C4-2B (cell line): ENCODE measurements at regions not wholly inside any gene's neighbourhood (a gene's known extent, or its start where the extent isn't known, plus 50 kb on each side); places are given as distances from the start of the nearest gene placed in this dataset.

ENCODE experiments used
- ZFX ChIP-seq: fragments of 450-650 bp; IDR thresholded peaks from 2 replicates; pipeline ENCODE4 v1.6.1; 2017
- TF ChIP-seq, protein P1 (sequence below): fragments of 450-650 bp; conservative IDR thresholded peaks from 2 replicates; pipeline ENCODE4 v1.5.1; 2017; ENCODE audit warnings: mild to moderate bottlenecking

DNA sequence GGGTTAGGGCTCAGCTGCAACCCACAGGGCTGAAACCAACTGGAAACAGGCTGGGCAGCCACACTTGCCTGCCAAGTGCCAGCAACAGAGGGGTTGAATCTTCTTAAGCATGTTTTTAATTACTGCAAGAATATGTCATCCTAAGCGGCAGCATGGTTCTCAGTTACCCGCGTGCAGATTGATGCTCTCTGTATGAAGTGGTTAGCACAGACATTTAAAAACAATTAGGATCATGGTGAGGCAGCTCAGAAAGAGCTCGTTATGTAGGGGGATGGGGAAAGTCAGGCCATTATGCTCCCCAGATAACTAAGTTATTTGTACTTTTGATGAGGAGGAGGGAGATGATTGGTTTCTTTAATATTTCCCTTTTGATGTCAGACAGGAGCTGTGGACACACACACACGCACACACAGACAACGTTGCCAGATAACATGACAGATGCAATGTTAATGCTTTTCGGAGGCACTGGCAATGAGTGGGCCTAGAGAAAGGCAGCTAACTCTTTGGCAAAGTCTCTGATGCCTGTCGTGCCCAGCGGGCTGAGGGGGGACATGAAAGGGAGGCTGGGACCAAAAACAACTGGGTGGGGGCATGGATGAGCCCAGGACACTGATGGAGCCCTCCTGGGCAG is 389.7 kb downstream of the NXPE2 start:
- TF ChIP-seq, protein P1, sequence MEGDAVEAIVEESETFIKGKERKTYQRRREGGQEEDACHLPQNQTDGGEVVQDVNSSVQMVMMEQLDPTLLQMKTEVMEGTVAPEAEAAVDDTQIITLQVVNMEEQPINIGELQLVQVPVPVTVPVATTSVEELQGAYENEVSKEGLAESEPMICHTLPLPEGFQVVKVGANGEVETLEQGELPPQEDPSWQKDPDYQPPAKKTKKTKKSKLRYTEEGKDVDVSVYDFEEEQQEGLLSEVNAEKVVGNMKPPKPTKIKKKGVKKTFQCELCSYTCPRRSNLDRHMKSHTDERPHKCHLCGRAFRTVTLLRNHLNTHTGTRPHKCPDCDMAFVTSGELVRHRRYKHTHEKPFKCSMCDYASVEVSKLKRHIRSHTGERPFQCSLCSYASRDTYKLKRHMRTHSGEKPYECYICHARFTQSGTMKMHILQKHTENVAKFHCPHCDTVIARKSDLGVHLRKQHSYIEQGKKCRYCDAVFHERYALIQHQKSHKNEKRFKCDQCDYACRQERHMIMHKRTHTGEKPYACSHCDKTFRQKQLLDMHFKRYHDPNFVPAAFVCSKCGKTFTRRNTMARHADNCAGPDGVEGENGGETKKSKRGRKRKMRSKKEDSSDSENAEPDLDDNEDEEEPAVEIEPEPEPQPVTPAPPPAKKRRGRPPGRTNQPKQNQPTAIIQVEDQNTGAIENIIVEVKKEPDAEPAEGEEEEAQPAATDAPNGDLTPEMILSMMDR = no peak
- no peak for TF ChIP-seq ZFX
